ENCODE measurements at regions not wholly inside any gene's neighbourhood (a gene's known extent, or its start where the extent isn't known, plus 50 kb on each side); places are given as distances from the start of the nearest gene placed in this dataset.

DNA sequence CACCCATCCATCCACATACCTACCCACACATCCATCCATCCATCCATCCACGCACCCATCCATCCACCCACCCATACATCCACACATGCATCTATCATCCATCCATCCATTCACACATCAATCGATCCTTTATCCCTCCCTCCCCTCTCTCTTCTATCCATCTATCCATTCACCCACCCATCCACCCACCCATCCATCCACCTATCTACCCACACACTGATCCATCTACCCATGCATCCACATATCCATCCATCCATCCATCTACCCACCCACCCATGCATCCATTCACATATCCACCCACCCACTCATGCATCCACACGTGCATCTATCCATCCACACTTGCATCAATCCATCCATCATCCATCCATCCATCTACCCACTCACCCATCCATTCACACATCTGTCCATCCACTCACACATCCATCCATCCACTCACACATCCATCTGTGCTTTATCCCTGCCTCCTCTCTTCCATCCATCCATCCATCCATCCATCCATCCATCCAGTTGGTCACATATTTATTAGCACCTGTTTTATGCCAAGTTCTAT, 366.1 kb downstream of the CTTN start (continued):
- no peak for TF ChIP-seq ZNF207 (IDR thresholded peaks at IDR 0.05; ENCODE audit: borderline replicate concordance)
- no peak for TF ChIP-seq RFXANK (CRISPR knock-in tag; IDR thresholded peaks at IDR 0.05)
- no peak for TF ChIP-seq REXO4 (CRISPR knock-in tag; IDR thresholded peaks at IDR 0.05; ENCODE audit: borderline replicate concordance)

DNA sequence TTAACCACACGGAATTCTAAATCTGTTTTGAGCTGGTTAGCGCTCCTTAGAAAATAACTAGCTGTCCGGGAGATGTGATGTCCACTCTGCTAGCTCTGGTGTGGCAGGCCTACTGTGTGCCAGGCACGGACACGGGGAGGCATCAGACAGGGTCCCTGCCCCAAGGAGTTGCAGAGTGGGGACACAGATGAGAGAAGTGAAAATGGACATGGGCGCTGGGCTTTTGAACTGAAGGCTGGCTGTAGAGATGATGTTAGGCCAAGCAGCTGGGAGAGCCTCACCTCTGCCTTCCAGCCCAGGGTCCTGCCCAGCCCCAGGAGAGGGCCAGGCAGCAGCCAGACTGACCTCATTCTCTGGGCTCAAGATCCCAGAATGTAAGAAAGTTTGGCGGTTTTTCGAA, 368.6 kb downstream of the CTTN start:
- H3K9ac ChIP-seq (ENCODE audit: insufficient read depth, low read depth, low read length) = no peak overlapping the region
- DNase-seq (ENCODE audit: low spot score) = no peak
- in situ Hi-C loops (cut with HindIII; ENCODE audit: extremely low pct_ligation_motif_present, low pct_unique_long_range_greater_than_20kb) = no loop called here
- H3K79me2 ChIP-seq (ENCODE audit: insufficient read depth, low read length) = no peaks in the 10 kb centered on the region
- H3K4me1 ChIP-seq (ENCODE audit: insufficient read depth, low read length) = peaks cover 4% of the 10 kb centered on the region; the same call in 1 of the 2 replicates
- H3K9me3 ChIP-seq (ENCODE audit: low read length) = no peaks in the 10 kb centered on the region
- H2AFZ ChIP-seq (ENCODE audit: low read length) = no peak overlapping the region
- BruUV-seq (replicated peaks) = no TSS peak
- no peaks in the 10 kb centered on the region for H3K27me3 ChIP-seq (ENCODE audit: control insufficient read depth in 1 of 2, insufficient read depth in 2 of 2, low read length in 2 of 2)
- 0 out of 2 replicates have a peak, but pooled peaks cover 12% of the 10 kb centered on the region for H4K20me1 ChIP-seq (ENCODE audit: insufficient read depth, low read length)
- CTCF ChIA-PET (ENCODE audit: low intra/inter-chr PET ratio, low total read pairs) = no interaction called here
- TF ChIP-seq, protein P1, sequence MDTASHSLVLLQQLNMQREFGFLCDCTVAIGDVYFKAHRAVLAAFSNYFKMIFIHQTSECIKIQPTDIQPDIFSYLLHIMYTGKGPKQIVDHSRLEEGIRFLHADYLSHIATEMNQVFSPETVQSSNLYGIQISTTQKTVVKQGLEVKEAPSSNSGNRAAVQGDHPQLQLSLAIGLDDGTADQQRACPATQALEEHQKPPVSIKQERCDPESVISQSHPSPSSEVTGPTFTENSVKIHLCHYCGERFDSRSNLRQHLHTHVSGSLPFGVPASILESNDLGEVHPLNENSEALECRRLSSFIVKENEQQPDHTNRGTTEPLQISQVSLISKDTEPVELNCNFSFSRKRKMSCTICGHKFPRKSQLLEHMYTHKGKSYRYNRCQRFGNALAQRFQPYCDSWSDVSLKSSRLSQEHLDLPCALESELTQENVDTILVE (CRISPR knock-in tag; IDR thresholded peaks at IDR 0.05) = no peak
- TF ChIP-seq KDM4B (CRISPR knock-in tag; IDR thresholded peaks at IDR 0.05) = no peak
- H3K27ac ChIP-seq (ENCODE audit: extremely low read length, insufficient read depth, low read length) = no peak overlapping the region
- no peak overlapping the region for H3K4me3 ChIP-seq (replicated peaks in 1 of 3; ENCODE audit: insufficient read depth in 1 of 3, low read depth in 2 of 3, low read length in 3 of 3)
- no peak for FAIRE-seq
- ATAC-seq = no peak
- POLR2A ChIA-PET = no interaction called here
- intact Hi-C loops (cut with micrococcal nuclease; ENCODE audit: unreplicated experiment) = no loop called here
- WGBS (ENCODE audit: low lambda C conversion rate) = 100% methylated on average over 8 of the region's 8 CpGs
- no peak overlapping the region for H3K4me2 ChIP-seq (ENCODE audit: low read depth, low read length)
- H3K36me3 ChIP-seq (replicated peaks in 1 of 2; ENCODE audit: control insufficient read depth in 1 of 2, insufficient read depth in 2 of 2, low read length in 2 of 2) = peaks cover 9 to 38% of the 10 kb centered on the region in 2 experiments; a peak in 4 of 5 replicates
